HCT116 (cell line): ENCODE measurements at regions not wholly inside any gene's neighbourhood (a gene's known extent, or its start where the extent isn't known, plus 50 kb on each side); places are given as distances from the start of the nearest gene placed in this dataset.

Experiments
- ATAC-seq: fragments of 200-7000 bp; cut with Tn5 transposase; 2 replicates; pipeline ENCODE4 v1.9.1; 2020; ENCODE audit warnings: mild to moderate bottlenecking, moderate library complexity
- BruUV-seq: library from RNA; stranded (reverse); fragments of 400-500 nt; replicated peaks from 2 replicates; lab custom pipeline; 2021; lab: Mats Ljungman, UMichigan
- CTCF ChIA-PET: fragments of 300-600 bp; sonication (Branson Sonifier 250); formaldehyde crosslinking; loops from one replicate; lab custom pipeline; 2021; ENCODE audit warnings: antibody characterized with exemption; lab: Charles Lee
- POLR2A ChIA-PET: fragments of 300-600, 350-600 bp; sonication (Branson Sonifier 250); formaldehyde crosslinking; loops from one replicate; lab custom pipeline; 2021; ENCODE audit warnings: antibody characterized with exemption; lab: Charles Lee
- RAD21 ChIA-PET, 2 experiments: fragments of 300-600 bp; sonication (Branson Sonifier 250); formaldehyde crosslinking; loops; one replicate each; lab custom pipeline; 2023; ENCODE audit warnings: low total read pairs in 2 of 2; ENCODE audit not compliant: uncharacterized antibody in 2 of 2, unreplicated experiment in 2 of 2, low non-redundant PET in 1 of 2; lab: Charles Lee
- DNase-seq: peaks from one replicate; pipeline ENCODE4 v3.0.0-alpha.2; 2010; ENCODE audit warnings: low read depth, low spot score
- H2AFZ ChIP-seq: fragments of 200-600 bp; shearing (Covaris generic), sonication (generic); 2 replicates; pipeline ENCODE4 v1.6.1; 2017; ENCODE audit warnings: low read depth, mixed run types, mixed read lengths, antibody characterized with exemption, low read length; ENCODE audit not compliant: poor library complexity, severe bottlenecking
- H3K27ac ChIP-seq: 2 replicates; pipeline ENCODE4 v1.5.1; 2012; ENCODE audit warnings: low read depth, low read length
- H3K27me3 ChIP-seq: fragments of 200-600 bp; sonication (generic); 2 replicates; pipeline ENCODE4 v1.6.1; 2016; ENCODE audit warnings: mixed run types, low read length, mixed read lengths; ENCODE audit not compliant: insufficient read depth
- H3K36me3 ChIP-seq, 2 experiments: fragments of 200-500 bp in 1 of 2; fragments of 200-600 bp in 1 of 2; sonication (Bioruptor generic) in 1 of 2; sonication (generic) in 1 of 2; 2 replicates each; pipeline versions ENCODE4 v1.5.1 to v1.6.1; 2014 to 2016; ENCODE audit warnings: low read length in 2 of 2, inconsistent platforms in 1 of 2, mixed read lengths in 1 of 2, mixed run types in 1 of 2; ENCODE audit not compliant: insufficient read depth in 2 of 2, control insufficient read depth in 1 of 2
- H3K4me1 ChIP-seq, 2 experiments: fragments of 200-600 bp in 1 of 2; sonication (generic) in 1 of 2; 2 replicates each; pipeline versions ENCODE4 v1.5.1 to v1.6.1; 2012 to 2017; ENCODE audit warnings: low read length in 2 of 2, inconsistent platforms in 1 of 2, mild to moderate bottlenecking in 1 of 2, mixed read lengths in 1 of 2, mixed run types in 1 of 2, moderate library complexity in 1 of 2; ENCODE audit not compliant: insufficient read depth in 2 of 2, control insufficient read depth in 1 of 2
- H3K4me2 ChIP-seq: fragments of 200-600 bp; sonication (generic); 2 replicates; pipeline ENCODE4 v1.6.1; 2017; ENCODE audit warnings: mixed run types, low read length, mixed read lengths
- H3K4me3 ChIP-seq, 2 experiments: fragments of 200-600 bp in 1 of 2; sonication (generic) in 1 of 2; replicated peaks in 1 of 2; 2 replicates each; pipeline ENCODE4 v1.5.1; 2011 to 2016; ENCODE audit warnings: low read length in 2 of 2, control low read depth in 1 of 2, low read depth in 1 of 2, mild to moderate bottlenecking in 1 of 2, mixed read lengths in 1 of 2, mixed run types in 1 of 2
- H3K79me2 ChIP-seq: fragments of 200-600 bp; sonication (generic); 2 replicates; pipeline ENCODE4 v1.6.1; 2017; ENCODE audit warnings: mild to moderate bottlenecking, mixed run types, low read length, moderate library complexity, mixed read lengths; ENCODE audit not compliant: insufficient read depth
- H3K9ac ChIP-seq: fragments of 200-600 bp; sonication (generic); 2 replicates; pipeline ENCODE4 v1.6.1; 2016; ENCODE audit warnings: low read length, mixed read lengths
- H3K9me2 ChIP-seq: fragments of 200-600 bp; sonication (generic), shearing (Covaris generic); 2 replicates; pipeline ENCODE4 v1.6.1; 2017; ENCODE audit warnings: mixed run types, mild to moderate bottlenecking, moderate library complexity; ENCODE audit not compliant: insufficient read depth
- H3K9me3 ChIP-seq, 2 experiments: fragments of 200-500 bp in 1 of 2; fragments of 200-600 bp in 1 of 2; sonication (Bioruptor generic) in 1 of 2; sonication (generic) in 1 of 2; 2 replicates each; pipeline ENCODE4 v1.6.1; 2014 to 2017; ENCODE audit warnings: low read length in 2 of 2, mixed read lengths in 2 of 2, inconsistent platforms in 1 of 2, low read depth in 1 of 2, mild to moderate bottlenecking in 1 of 2, mixed run types in 1 of 2, moderate library complexity in 1 of 2; ENCODE audit not compliant: control insufficient read depth in 1 of 2, insufficient read depth in 1 of 2
- H4K20me1 ChIP-seq: fragments of 200-600 bp; sonication (generic), shearing (Covaris generic); 2 replicates; pipeline ENCODE4 v1.6.1; 2017; ENCODE audit warnings: mixed run types, mild to moderate bottlenecking, moderate library complexity; ENCODE audit not compliant: insufficient read depth
- ATF3 ChIP-seq: IDR thresholded peaks from 2 replicates; pipeline ENCODE4 v1.6.1; 2012
- CBX3 ChIP-seq: IDR thresholded peaks from 2 replicates; pipeline ENCODE4 v1.6.1; 2012; ENCODE audit warnings: low read depth
- CEBPB ChIP-seq: IDR thresholded peaks from 2 replicates; pipeline ENCODE4 v1.6.1; 2012; ENCODE audit warnings: low read depth
- EZH2phosphoT487 ChIP-seq: fragments of 200-600 bp; IDR thresholded peaks from 2 replicates; pipeline ENCODE4 v1.6.1; 2018; ENCODE audit warnings: antibody characterized with exemption, borderline replicate concordance
- FOSL1 ChIP-seq: IDR thresholded peaks from 2 replicates; pipeline ENCODE4 v1.6.1; 2012; ENCODE audit warnings: low read depth
- JUND ChIP-seq: IDR thresholded peaks from 2 replicates; pipeline ENCODE4 v1.6.1; 2012
- MAX ChIP-seq: IDR thresholded peaks from 2 replicates; pipeline ENCODE4 v1.6.1; 2012
- POLR2A ChIP-seq: IDR thresholded peaks from 2 replicates; pipeline ENCODE4 v1.7.0; 2011; ENCODE audit warnings: borderline replicate concordance; ENCODE audit not compliant: insufficient read depth, insufficient read length; ENCODE audit errors: extremely low read depth
- POLR2AphosphoS5 ChIP-seq: IDR thresholded peaks from 2 replicates; pipeline ENCODE4 v1.6.1; 2011; ENCODE audit warnings: mild to moderate bottlenecking, low read depth, low read length, moderate library complexity
- RAD21 ChIP-seq: IDR thresholded peaks from 2 replicates; pipeline ENCODE4 v1.6.1; 2012; ENCODE audit warnings: low read depth, mild to moderate bottlenecking
- SIN3A ChIP-seq: IDR thresholded peaks from 2 replicates; pipeline ENCODE4 v1.6.1; 2012; ENCODE audit warnings: low read depth
- SP1 ChIP-seq: IDR thresholded peaks from 2 replicates; pipeline ENCODE4 v1.6.1; 2012; ENCODE audit warnings: low read depth
- SRF ChIP-seq: IDR thresholded peaks from 2 replicates; pipeline ENCODE4 v1.6.1; 2012; ENCODE audit warnings: low read depth
- TCF7L2 ChIP-seq: IDR thresholded peaks from 2 replicates; pipeline ENCODE4 v1.7.0; 2011; ENCODE audit warnings: borderline replicate concordance, inconsistent platforms; ENCODE audit not compliant: insufficient read depth, insufficient read length; ENCODE audit errors: extremely low read depth
- YY1 ChIP-seq: IDR thresholded peaks from 2 replicates; pipeline ENCODE4 v1.6.1; 2011; ENCODE audit warnings: low read length, low read depth, moderate library complexity, mild to moderate bottlenecking; ENCODE audit not compliant: insufficient replicate concordance; ENCODE audit errors: extremely low read depth
- ZBTB33 ChIP-seq: IDR thresholded peaks from 2 replicates; pipeline ENCODE4 v1.6.1; 2011; ENCODE audit warnings: mild to moderate bottlenecking, low read length, moderate library complexity; ENCODE audit not compliant: insufficient replicate concordance; ENCODE audit errors: extremely low read depth
- ZFX ChIP-seq: fragments of 450-650 bp; IDR thresholded peaks from 2 replicates; pipeline ENCODE4 v1.6.1; 2017
- ZNF274 ChIP-seq: fragments of 200-500 bp; sonication (Bioruptor generic); IDR thresholded peaks from 2 replicates; pipeline ENCODE4 v1.6.1; 2014; ENCODE audit warnings: mild to moderate bottlenecking, low read depth, low read length, inconsistent platforms
- intact Hi-C: fragments of 100-400 bp; cut with micrococcal nuclease; formaldehyde crosslinking; loops from 2 replicates; pipeline ENCODE4 v1.10.0; 2022

GRCh38 chr3:109643590-109643989 is 306.2 kb upstream of the DPPA4 start:
- DNase-seq = peak; percentile 70
- H3K4me3 ChIP-seq = no peak overlapping the region
- H4K20me1 ChIP-seq = no peaks in the 10 kb centered on the region
- H2AFZ ChIP-seq = peak overlapping the region; percentile 0
- no peak overlapping the region for H3K27ac ChIP-seq
- H3K4me2 ChIP-seq = peak overlapping the region; percentile 42
- H3K27me3 ChIP-seq = no peaks in the 10 kb centered on the region
- ChIA-PET RAD21 (no interaction called here), POLR2A (no interaction called here), CTCF (interaction anchor here (1.0 to 1.8 kb wide), 2 partner anchors 11 to 90 kb away, joined by 4 read pairs; no protein-coding TSS in a partner anchor)
- no peak overlapping the region for H3K9ac ChIP-seq
- peak; percentile 91 for ATAC-seq
- BruUV-seq = no TSS peak
- peaks cover 7 to 32% of the 10 kb centered on the region in 2 experiments for H3K4me1 ChIP-seq
- no peaks in the 10 kb centered on the region for H3K79me2 ChIP-seq
- H3K9me2 ChIP-seq = no peaks in the 10 kb centered on the region
- no peaks in the 10 kb centered on the region for H3K9me3 ChIP-seq
- H3K36me3 ChIP-seq = no peaks in the 10 kb centered on the region
- intact Hi-C loops = no loop called here
- TF ChIP-seq CBX3 = peak; percentile 82; the same call in 1 of the 2 replicates
- peak; percentile 21 for TF ChIP-seq YY1
- peak; percentile 60 for TF ChIP-seq SRF
- peak; percentile 76 for TF ChIP-seq SP1
- peak; percentile 96 for TF ChIP-seq FOSL1
- TF ChIP-seq CEBPB = no peak
- 0 out of 2 replicates have a peak, but pooled peaks have one; percentile 30 for TF ChIP-seq ATF3
- no peak for TF ChIP-seq MAX
- no peak for TF ChIP-seq POLR2AphosphoS5
- peak; percentile 93 for TF ChIP-seq JUND
- TF ChIP-seq ZBTB33 = no peak
- no peak for TF ChIP-seq TCF7L2
- TF ChIP-seq ZFX = no peak
- TF ChIP-seq POLR2A = no peak
- TF ChIP-seq RAD21 = peak; percentile 11; the same call in 1 of the 2 replicates
- TF ChIP-seq EZH2phosphoT487 = no peak
- TF ChIP-seq SIN3A = no peak
- no peak for TF ChIP-seq ZNF274
